ENCODE measurements at regions not wholly inside any gene's neighbourhood (a gene's known extent, or its start where the extent isn't known, plus 50 kb on each side); places are given as distances from the start of the nearest gene placed in this dataset.
A peak's percentile ranks its signal among the peaks of the same experiment; 100 is the strongest.
"Not testable (repeated sequence)": the region's sequence is repeated elsewhere in the genome, so short reads cannot be mapped to it uniquely, and the experiment has no call there.

GRCh38 chr1:143905214-143906179 lies 66.3 kb downstream of the FAM72C start:
- DNase-seq (ENCODE audit: low read depth, low spot score), result not testable (repeated sequence)

- not testable (repeated sequence) for DNase-seq (ENCODE audit: low read depth, low spot score)
Measured at GRCh38 chr1:143904622-143904979, 67.2 kb downstream of the FAM72C start.

- DNase-seq (ENCODE audit: low read depth, low spot score), result not testable (repeated sequence)
Measured at GRCh38 chr1:143903899-143904621, 67.7 kb downstream of the FAM72C start.

GRCh38 chr1:143896377-143896776 lies 75.4 kb downstream of the FAM72C start:
- DNase-seq (ENCODE audit: low read depth, low spot score), result not testable (repeated sequence)

GRCh38 chr1:143884932-143885574 lies 86.7 kb downstream of the FAM72C start:
- DNase-seq (ENCODE audit: low read depth, low spot score), result peak; percentile 26

- DNase-seq (ENCODE audit: low read depth, low spot score), result not testable (repeated sequence)
Measured at GRCh38 chr1:143884532-143884931, 87.3 kb downstream of the FAM72C start.

- DNase-seq (ENCODE audit: low read depth, low spot score), result not testable (repeated sequence)
Measured at GRCh38 chr1:143879757-143880536, 91.8 kb downstream of the FAM72C start.

GRCh38 chr1:143875947-143876346 lies 95.8 kb downstream of the FAM72C start:
- DNase-seq (ENCODE audit: low read depth, low spot score), result not testable (repeated sequence)

GRCh38 chr1:143874625-143875024 lies 97.2 kb downstream of the FAM72C start:
- not testable (repeated sequence) for DNase-seq (ENCODE audit: low read depth, low spot score)

GRCh38 chr1:143873650-143874049 lies 98.1 kb downstream of the FAM72C start:
- not testable (repeated sequence) for DNase-seq (ENCODE audit: low read depth, low spot score)

- not testable (repeated sequence) for DNase-seq (ENCODE audit: low read depth, low spot score)
Measured at GRCh38 chr1:143870388-143870787, 101.4 kb downstream of the FAM72C start.

GRCh38 chr1:143867590-143868220 lies 104.1 kb downstream of the FAM72C start:
- not testable (repeated sequence) for DNase-seq (ENCODE audit: low read depth, low spot score)

- not testable (repeated sequence) for DNase-seq (ENCODE audit: low read depth, low spot score)
Measured at GRCh38 chr1:143863901-143864520, 107.8 kb downstream of the FAM72C start.

GRCh38 chr1:143862722-143863121 lies 109.1 kb downstream of the FAM72C start:
- DNase-seq (ENCODE audit: low read depth, low spot score), result not testable (repeated sequence)

- DNase-seq (ENCODE audit: low read depth, low spot score), result not testable (repeated sequence)
Measured at GRCh38 chr1:143861306-143861705, 110.5 kb downstream of the FAM72C start.

- not testable (repeated sequence) for DNase-seq (ENCODE audit: low read depth, low spot score)
Measured at GRCh38 chr1:143855867-143856266, 115.9 kb downstream of the FAM72C start.

- not testable (repeated sequence) for DNase-seq (ENCODE audit: low read depth, low spot score)
Measured at GRCh38 chr1:143854069-143854468, 117.7 kb downstream of the FAM72C start.

GRCh38 chr1:143850637-143851036 lies 121.1 kb downstream of the FAM72C start:
- DNase-seq (ENCODE audit: low read depth, low spot score), result not testable (repeated sequence)

GRCh38 chr1:143848859-143849258 lies 122.9 kb downstream of the FAM72C start:
- DNase-seq (ENCODE audit: low read depth, low spot score), result not testable (repeated sequence)

- not testable (repeated sequence) for DNase-seq (ENCODE audit: low read depth, low spot score)
Measured at GRCh38 chr1:143845193-143845592, 126.6 kb downstream of the FAM72C start.

All from activated CD4-positive, CD25-positive, alpha-beta regulatory T cell treated with anti-CD3 and anti-CD28 coated beads, Interleukin-2, amount 50 U/mL, for 16 hours (primary cell).